H9 (cell line): ENCODE measurements at regions not wholly inside any gene's neighbourhood (a gene's known extent, or its start where the extent isn't known, plus 50 kb on each side); places are given as distances from the start of the nearest gene placed in this dataset.

Source experiments
- DNase-seq: peaks from one replicate; pipeline ENCODE4 v3.0.0-alpha.2; 2017
- H2AFZ ChIP-seq: one replicate; pipeline ENCODE4 v1.6.1; 2013; ENCODE audit warnings: mild to moderate bottlenecking, low read length, control low read depth, moderate library complexity
- H2AK5ac ChIP-seq: 2 replicates; pipeline ENCODE4 v1.6.1; 2013; ENCODE audit warnings: low read length, control low read depth, mixed read lengths; ENCODE audit not compliant: insufficient read length
- H2BK120ac ChIP-seq: one replicate; pipeline ENCODE4 v1.6.1; 2013; ENCODE audit warnings: low read depth, mild to moderate bottlenecking, low read length, control low read depth, inconsistent platforms; ENCODE audit not compliant: poor library complexity, severe bottlenecking
- H2BK12ac ChIP-seq: 2 replicates; pipeline ENCODE4 v1.6.1; 2013; ENCODE audit warnings: low read length, control low read depth, mixed read lengths, low read depth; ENCODE audit not compliant: insufficient read length
- H2BK15ac ChIP-seq: 2 replicates; pipeline ENCODE4 v1.6.1; 2013; ENCODE audit warnings: low read depth, low read length, control low read depth
- H2BK20ac ChIP-seq: one replicate; pipeline ENCODE4 v1.6.1; 2013; ENCODE audit warnings: low read depth, mild to moderate bottlenecking, low read length, control low read depth, inconsistent platforms; ENCODE audit not compliant: poor library complexity, severe bottlenecking
- H2BK5ac ChIP-seq: 2 replicates; pipeline ENCODE4 v1.6.1; 2013; ENCODE audit warnings: low read length, control low read depth, mixed read lengths; ENCODE audit not compliant: insufficient read length
- H3K14ac ChIP-seq: 2 replicates; pipeline ENCODE4 v1.6.1; 2013; ENCODE audit warnings: low read length, control low read depth; ENCODE audit not compliant: insufficient read depth
- H3K18ac ChIP-seq: 2 replicates; pipeline ENCODE4 v1.6.1; 2013; ENCODE audit warnings: low read depth, mild to moderate bottlenecking, mixed read lengths, low read length, control low read depth; ENCODE audit not compliant: insufficient read length
- H3K23ac ChIP-seq: 2 replicates; pipeline ENCODE4 v1.6.1; 2013; ENCODE audit warnings: low read length, control low read depth, mixed read lengths, low read depth; ENCODE audit not compliant: insufficient read length
- H3K23me2 ChIP-seq: 2 replicates; pipeline ENCODE4 v1.6.1; 2013; ENCODE audit warnings: low read depth, mild to moderate bottlenecking, mixed read lengths, low read length, control low read depth; ENCODE audit not compliant: insufficient read length, poor library complexity, severe bottlenecking
- H3K27ac ChIP-seq: 2 replicates; pipeline ENCODE4 v1.5.1; 2013; ENCODE audit warnings: low read length, control low read depth, mixed read lengths, low read depth; ENCODE audit not compliant: insufficient read length
- H3K27me3 ChIP-seq: 2 replicates; pipeline ENCODE4 v1.6.1; 2013; ENCODE audit warnings: low read length, control low read depth, inconsistent platforms; ENCODE audit not compliant: insufficient read depth
- H3K4ac ChIP-seq: 2 replicates; pipeline ENCODE4 v1.6.1; 2013; ENCODE audit warnings: low read depth, mild to moderate bottlenecking, control low read depth, inconsistent platforms, low read length, moderate library complexity
- H3K4me1 ChIP-seq: 2 replicates; pipeline ENCODE4 v1.6.1; 2013; ENCODE audit warnings: low read length, control low read depth, inconsistent platforms; ENCODE audit not compliant: insufficient read depth
- H3K4me2 ChIP-seq: 2 replicates; pipeline ENCODE4 v1.6.1; 2013; ENCODE audit warnings: low read length, control low read depth, mixed read lengths; ENCODE audit not compliant: insufficient read length, insufficient read depth
- H3K56ac ChIP-seq: 2 replicates; pipeline ENCODE4 v1.6.1; 2013; ENCODE audit warnings: low read depth, mild to moderate bottlenecking, mixed read lengths, low read length, control low read depth; ENCODE audit not compliant: insufficient read length
- H3K79me1 ChIP-seq: 2 replicates; pipeline ENCODE4 v1.6.1; 2013; ENCODE audit warnings: low read depth, mild to moderate bottlenecking, moderate library complexity, low read length, control low read depth, inconsistent platforms; ENCODE audit not compliant: insufficient read depth, poor library complexity, severe bottlenecking
- H3K79me2 ChIP-seq: 2 replicates; pipeline ENCODE4 v1.6.1; 2013; ENCODE audit warnings: low read length, control low read depth, inconsistent platforms; ENCODE audit not compliant: insufficient read depth
- H3K9ac ChIP-seq: 2 replicates; pipeline ENCODE4 v1.6.1; 2013; ENCODE audit warnings: low read length, control low read depth, mixed read lengths; ENCODE audit not compliant: insufficient read length; ENCODE audit errors: extremely low read depth
- H3K9me3 ChIP-seq: one replicate; pipeline ENCODE4 v1.6.1; 2013; ENCODE audit warnings: low read depth, low read length, inconsistent platforms; ENCODE audit not compliant: control insufficient read depth
- H3T11ph ChIP-seq: one replicate; pipeline ENCODE4 v1.6.1; 2013; ENCODE audit warnings: mild to moderate bottlenecking, low read length, control low read depth, inconsistent platforms
- H4K20me1 ChIP-seq: one replicate; pipeline ENCODE4 v1.6.1; 2013; ENCODE audit not compliant: control insufficient read depth, insufficient read length, insufficient read depth
- H4K5ac ChIP-seq: 2 replicates; pipeline ENCODE4 v1.6.1; 2013; ENCODE audit warnings: low read depth, mild to moderate bottlenecking, mixed read lengths, low read length, control low read depth; ENCODE audit not compliant: insufficient read length
- H4K8ac ChIP-seq: replicated peaks from 2 replicates; pipeline ENCODE4 v1.6.1; 2013; ENCODE audit warnings: low read length, control low read depth, mixed read lengths, low read depth; ENCODE audit not compliant: insufficient read length
- H4K91ac ChIP-seq: 2 replicates; pipeline ENCODE4 v1.6.1; 2013; ENCODE audit warnings: low read depth, mild to moderate bottlenecking, moderate library complexity, mixed read lengths, low read length, control low read depth; ENCODE audit not compliant: insufficient read length
- H3K27ac Mint-ChIP-seq, 3 experiments: 2 replicates in 2 of 3; 3 replicates in 1 of 3; pipeline ENCODE4 v1.8.0; 2020 to 2021; ENCODE audit warnings: mixed read lengths in 3 of 3, mild to moderate bottlenecking in 1 of 3, moderate library complexity in 1 of 3
- H3K27me3 Mint-ChIP-seq: 2 replicates; pipeline ENCODE4 v1.8.0; 2021; ENCODE audit warnings: low read depth, mild to moderate bottlenecking, moderate library complexity, mixed read lengths
- H3K36me3 Mint-ChIP-seq, 3 experiments: 2 replicates in 2 of 3; 3 replicates in 1 of 3; pipeline ENCODE4 v1.8.0; 2020 to 2021; ENCODE audit warnings: low read depth in 3 of 3, mixed read lengths in 3 of 3; ENCODE audit not compliant: insufficient read depth in 1 of 3
- H3K4me1 Mint-ChIP-seq, 2 experiments: 2 replicates each; pipeline ENCODE4 v1.8.0; 2020; ENCODE audit warnings: mixed read lengths in 2 of 2
- H3K4me3 Mint-ChIP-seq, 2 experiments: 2 replicates in 1 of 2; 3 replicates in 1 of 2; pipeline ENCODE4 v1.8.0; 2020 to 2021; ENCODE audit warnings: mild to moderate bottlenecking in 2 of 2, mixed read lengths in 2 of 2, moderate library complexity in 1 of 2
- H3K9me3 Mint-ChIP-seq, 2 experiments: 2 replicates in 1 of 2; 3 replicates in 1 of 2; pipeline ENCODE4 v1.8.0; 2020; ENCODE audit warnings: mild to moderate bottlenecking in 2 of 2, mixed read lengths in 2 of 2, moderate library complexity in 1 of 2
- CTCF ChIP-seq: fragments of 200-600 bp; sonication (generic); conservative IDR thresholded peaks from 3 replicates; pipeline ENCODE4 v1.8.0; 2021; ENCODE audit warnings: antibody characterized with exemption, mild to moderate bottlenecking
- WGBS: extraction: QIAGEN DNeasy Blood & Tissue Kit; methylation state at CpG from one replicate; pipeline ENCODE4 v1.1.7; 2013; ENCODE audit warnings: missing lambda C conversion rate, low lambda C conversion rate, mixed read lengths; ENCODE audit not compliant: insufficient read length; ENCODE audit errors: extremely low coverage; 5-methylcytosine and 5-hydroxymethylcytosine counted together

- no peaks in the 10 kb centered on the region for H3K9me3 Mint-ChIP-seq
- Histone ChIP-seq H3K18ac (no peak overlapping the region), H3K23ac (no peak overlapping the region), H2BK12ac (no peak overlapping the region), H2BK20ac (no peak overlapping the region), H3K14ac (no peak overlapping the region), H3T11ph (no peak overlapping the region), H3K4me2 (no peak overlapping the region), H3K27ac (no peak overlapping the region), H4K5ac (no peak overlapping the region), H4K91ac (no peak overlapping the region), H2BK5ac (no peak overlapping the region), H3K9me3 (no peaks in the 10 kb centered on the region), H3K9ac (no peak overlapping the region), H2AK5ac (no peak overlapping the region), H3K79me2 (no peaks in the 10 kb centered on the region), H3K4me1 (no peaks in the 10 kb centered on the region), H2AFZ (no peak overlapping the region), H4K8ac (no peak overlapping the region), H3K4ac (no peak overlapping the region), H3K27me3 (no peaks in the 10 kb centered on the region), H4K20me1 (no peaks in the 10 kb centered on the region), H2BK120ac (no peak overlapping the region), H3K56ac (no peak overlapping the region), H3K79me1 (no peaks in the 10 kb centered on the region), H2BK15ac (no peak overlapping the region), H3K23me2 (no peaks in the 10 kb centered on the region)
- WGBS = no CpG with 5 or more reads among the region's 5 CpGs
- no peaks in the 10 kb centered on the region for H3K4me1 Mint-ChIP-seq
- TF ChIP-seq CTCF = no peak
- H3K36me3 Mint-ChIP-seq = no peaks in the 10 kb centered on the region
- no peak for DNase-seq
- no peaks in the 10 kb centered on the region for H3K27me3 Mint-ChIP-seq
- H3K4me3 Mint-ChIP-seq = no peak overlapping the region
- H3K27ac Mint-ChIP-seq = no peak overlapping the region
These were observed 182.1 kb upstream of the HMGA2 start for GRCh38 chr12:65642061-65642661.
